Endothelial cell (in vitro differentiated cells): ENCODE measurements at regions not wholly inside any gene's neighbourhood (a gene's known extent, or its start where the extent isn't known, plus 50 kb on each side); places are given as distances from the start of the nearest gene placed in this dataset.

Experiments
- DNase-seq: peaks from one replicate; pipeline ENCODE4 v3.0.0; 2021; ENCODE audit warnings: low spot score
- H3K27ac Mint-ChIP-seq: one replicate; pipeline ENCODE4 v1.8.0; 2021; ENCODE audit warnings: mixed read lengths, inconsistent platforms; ENCODE audit not compliant: unreplicated experiment
- H3K27me3 Mint-ChIP-seq: one replicate; pipeline ENCODE4 v1.8.0; 2021; ENCODE audit warnings: mild to moderate bottlenecking, moderate library complexity, mixed read lengths, inconsistent platforms; ENCODE audit not compliant: unreplicated experiment
- H3K36me3 Mint-ChIP-seq: one replicate; pipeline ENCODE4 v1.8.0; 2021; ENCODE audit warnings: mild to moderate bottlenecking, low read depth, mixed read lengths, inconsistent platforms; ENCODE audit not compliant: unreplicated experiment
- H3K4me1 Mint-ChIP-seq: one replicate; pipeline ENCODE4 v1.8.0; 2021; ENCODE audit warnings: mild to moderate bottlenecking, mixed read lengths, inconsistent platforms; ENCODE audit not compliant: unreplicated experiment
- H3K4me3 Mint-ChIP-seq: one replicate; pipeline ENCODE4 v1.8.0; 2021; ENCODE audit warnings: mild to moderate bottlenecking, mixed read lengths, inconsistent platforms; ENCODE audit not compliant: unreplicated experiment
- H3K9me3 Mint-ChIP-seq: one replicate; pipeline ENCODE4 v1.8.0; 2021; ENCODE audit warnings: mixed read lengths, inconsistent platforms; ENCODE audit not compliant: unreplicated experiment
- CTCF ChIP-seq: fragments of 200-600 bp; sonication (generic); IDR thresholded peaks from one replicate; pipeline ENCODE4 v1.5.0; 2021; ENCODE audit warnings: antibody characterized with exemption; ENCODE audit not compliant: unreplicated experiment

GRCh38 chr6:133756078-133756695 is 132.7 kb upstream of the TCF21 start:
- no peaks in the 10 kb centered on the region for H3K4me1 Mint-ChIP-seq
- DNase-seq, result no peak
- no peaks in the 10 kb centered on the region for H3K27me3 Mint-ChIP-seq
- H3K4me3 Mint-ChIP-seq, result no peak overlapping the region
- no peaks in the 10 kb centered on the region for H3K36me3 Mint-ChIP-seq
- TF ChIP-seq CTCF, result no peak
- no peaks in the 10 kb centered on the region for H3K9me3 Mint-ChIP-seq
- no peak overlapping the region for H3K27ac Mint-ChIP-seq

GRCh38 chr6:133757335-133757734 is 131.6 kb upstream of the TCF21 start:
- H3K9me3 Mint-ChIP-seq, result no peaks in the 10 kb centered on the region
- H3K4me3 Mint-ChIP-seq, result no peak overlapping the region
- no peak for TF ChIP-seq CTCF
- no peak for DNase-seq
- H3K27ac Mint-ChIP-seq, result no peak overlapping the region
- no peaks in the 10 kb centered on the region for H3K36me3 Mint-ChIP-seq
- no peaks in the 10 kb centered on the region for H3K27me3 Mint-ChIP-seq
- no peaks in the 10 kb centered on the region for H3K4me1 Mint-ChIP-seq

GRCh38 chr6:133758815-133759335 is 130.0 kb upstream of the TCF21 start:
- Mint-ChIP-seq H3K9me3 (no peaks in the 10 kb centered on the region), H3K27me3 (no peaks in the 10 kb centered on the region), H3K36me3 (no peaks in the 10 kb centered on the region), H3K27ac (no peak overlapping the region), H3K4me1 (peaks cover 1% of the 10 kb centered on the region), H3K4me3 (no peak overlapping the region)
- TF ChIP-seq CTCF, result no peak
- no peak for DNase-seq

GRCh38 chr6:133759524-133759923 is 129.4 kb upstream of the TCF21 start:
- peaks cover 7% of the 10 kb centered on the region for H3K4me1 Mint-ChIP-seq
- no peak for DNase-seq
- no peak overlapping the region for H3K4me3 Mint-ChIP-seq
- no peaks in the 10 kb centered on the region for H3K27me3 Mint-ChIP-seq
- no peak for TF ChIP-seq CTCF
- H3K27ac Mint-ChIP-seq, result no peak overlapping the region
- H3K9me3 Mint-ChIP-seq, result no peaks in the 10 kb centered on the region
- H3K36me3 Mint-ChIP-seq, result no peaks in the 10 kb centered on the region

- no peaks in the 10 kb centered on the region for H3K36me3 Mint-ChIP-seq
- H3K9me3 Mint-ChIP-seq, result no peaks in the 10 kb centered on the region
- peaks cover 12% of the 10 kb centered on the region for H3K4me1 Mint-ChIP-seq
- H3K27ac Mint-ChIP-seq, result no peak overlapping the region
- no peak for DNase-seq
- H3K27me3 Mint-ChIP-seq, result no peaks in the 10 kb centered on the region
- no peak for TF ChIP-seq CTCF
- H3K4me3 Mint-ChIP-seq, result no peak overlapping the region
These were observed 127.2 kb upstream of the TCF21 start for GRCh38 chr6:133761706-133762105.
